Bronchial epithelial cell (primary cell): ENCODE measurements at regions not wholly inside any gene's neighbourhood (a gene's known extent, or its start where the extent isn't known, plus 50 kb on each side); places are given as distances from the start of the nearest gene placed in this dataset.

ENCODE experiments used
- DNase-seq: peaks from one replicate; pipeline ENCODE4 v3.0.0-alpha.2; 2010; ENCODE audit warnings: low read depth
- FAIRE-seq: peaks from 2 replicates; lab custom pipeline; 2011; peaks lifted over from hg19 to GRCh38; lab: Jason Lieb, UNC
- H3K27me3 ChIP-seq: 2 replicates; pipeline ENCODE4 v1.5.1; 2011; ENCODE audit warnings: low read length; ENCODE audit not compliant: control insufficient read depth, insufficient read depth
- H3K36me3 ChIP-seq: 2 replicates; pipeline ENCODE4 v1.5.1; 2011; ENCODE audit warnings: low read length; ENCODE audit not compliant: control insufficient read depth, insufficient read depth
- H3K4me3 ChIP-seq: 2 replicates; pipeline ENCODE4 v1.5.1; 2011; ENCODE audit warnings: mild to moderate bottlenecking, low read depth, low read length, control low read depth
- TF ChIP-seq, protein P1 (sequence below): IDR thresholded peaks from 2 replicates; pipeline ENCODE4 v1.5.1; 2011; ENCODE audit warnings: mild to moderate bottlenecking, moderate library complexity, low read length, control low read depth, inconsistent platforms; ENCODE audit not compliant: insufficient read depth, severe bottlenecking

DNA sequence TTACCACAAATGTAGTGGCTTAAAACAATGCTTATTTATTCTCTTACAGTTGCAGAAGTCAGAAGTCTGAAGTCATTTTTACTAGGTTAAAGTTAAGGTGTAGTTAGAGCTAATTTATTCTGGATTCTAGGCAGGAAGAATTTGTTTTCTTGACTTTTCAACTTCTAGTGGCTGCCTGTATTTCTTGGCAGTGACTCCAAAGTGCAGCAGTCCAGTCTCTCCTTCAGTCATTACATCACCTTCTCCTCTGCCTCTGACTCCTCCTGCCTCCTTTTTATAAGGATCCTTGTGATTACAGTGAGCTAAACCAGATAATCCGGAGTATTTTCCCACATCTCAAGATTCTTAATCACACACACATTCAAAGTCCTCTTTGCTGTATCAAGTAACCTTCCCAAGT, 581.4 kb downstream of the KCNA4 start:
- FAIRE-seq: no peak
- DNase-seq: peak; percentile 2
- TF ChIP-seq, protein P1, sequence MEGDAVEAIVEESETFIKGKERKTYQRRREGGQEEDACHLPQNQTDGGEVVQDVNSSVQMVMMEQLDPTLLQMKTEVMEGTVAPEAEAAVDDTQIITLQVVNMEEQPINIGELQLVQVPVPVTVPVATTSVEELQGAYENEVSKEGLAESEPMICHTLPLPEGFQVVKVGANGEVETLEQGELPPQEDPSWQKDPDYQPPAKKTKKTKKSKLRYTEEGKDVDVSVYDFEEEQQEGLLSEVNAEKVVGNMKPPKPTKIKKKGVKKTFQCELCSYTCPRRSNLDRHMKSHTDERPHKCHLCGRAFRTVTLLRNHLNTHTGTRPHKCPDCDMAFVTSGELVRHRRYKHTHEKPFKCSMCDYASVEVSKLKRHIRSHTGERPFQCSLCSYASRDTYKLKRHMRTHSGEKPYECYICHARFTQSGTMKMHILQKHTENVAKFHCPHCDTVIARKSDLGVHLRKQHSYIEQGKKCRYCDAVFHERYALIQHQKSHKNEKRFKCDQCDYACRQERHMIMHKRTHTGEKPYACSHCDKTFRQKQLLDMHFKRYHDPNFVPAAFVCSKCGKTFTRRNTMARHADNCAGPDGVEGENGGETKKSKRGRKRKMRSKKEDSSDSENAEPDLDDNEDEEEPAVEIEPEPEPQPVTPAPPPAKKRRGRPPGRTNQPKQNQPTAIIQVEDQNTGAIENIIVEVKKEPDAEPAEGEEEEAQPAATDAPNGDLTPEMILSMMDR: no peak
- Histone ChIP-seq H3K36me3 (no peaks in the 10 kb centered on the region), H3K27me3 (no peaks in the 10 kb centered on the region), H3K4me3 (no peak overlapping the region)

DNA sequence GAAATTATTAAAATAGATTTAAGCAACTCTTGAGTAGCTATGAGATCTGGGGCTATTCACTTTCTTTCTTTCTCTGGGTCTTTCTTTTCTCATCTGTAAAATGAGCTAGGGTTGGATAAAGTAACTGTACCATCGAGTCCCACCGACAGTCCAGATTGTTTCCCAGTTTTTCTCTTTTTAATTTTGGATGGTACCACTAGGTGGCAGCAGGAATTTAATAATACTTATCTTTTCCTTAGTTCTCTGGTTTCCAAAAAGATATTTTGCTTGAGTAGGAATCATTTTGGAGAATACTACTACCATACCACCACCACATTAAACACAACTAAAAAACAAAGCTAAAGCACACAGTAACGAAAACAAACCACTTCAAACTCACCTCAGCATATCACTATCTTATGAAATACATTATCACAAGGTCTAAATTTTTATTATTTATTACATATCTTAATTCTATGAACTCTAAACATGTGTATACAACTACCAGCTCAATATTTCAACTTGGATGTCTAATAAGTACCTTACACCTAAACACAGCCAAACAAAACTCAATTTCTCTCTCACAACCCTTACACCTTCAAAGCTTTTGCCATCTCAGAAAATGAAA, 584.0 kb downstream of the KCNA4 start:
- DNase-seq (peak; percentile 14), FAIRE-seq (no peak)
- no peaks in the 10 kb centered on the region for H3K36me3 ChIP-seq
- no peak overlapping the region for H3K4me3 ChIP-seq
- H3K27me3 ChIP-seq: no peaks in the 10 kb centered on the region
- TF ChIP-seq, protein P1: peak; percentile 33

DNA sequence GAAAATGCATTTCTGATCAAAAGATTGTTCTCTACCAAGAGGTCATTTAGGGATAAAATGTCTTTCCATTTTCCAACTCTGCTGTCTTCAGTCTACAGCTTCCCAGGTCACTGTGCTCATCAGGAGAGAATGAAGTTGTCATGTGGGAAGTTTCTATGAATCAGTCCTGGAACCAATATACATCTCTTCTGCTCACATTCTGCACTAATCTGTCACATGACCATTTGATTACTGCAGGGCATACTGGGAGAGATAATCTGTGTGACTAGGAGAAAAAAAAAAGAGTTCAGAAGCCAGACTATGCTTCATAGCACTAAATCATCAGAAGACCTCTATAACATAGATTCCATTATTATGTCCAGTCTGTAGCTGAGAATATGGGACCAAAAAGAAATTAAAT, 611.5 kb downstream of the KCNA4 start:
- H3K27me3 ChIP-seq: no peaks in the 10 kb centered on the region
- DNase-seq (no peak), FAIRE-seq (no peak)
- no peak overlapping the region for H3K4me3 ChIP-seq
- no peaks in the 10 kb centered on the region for H3K36me3 ChIP-seq
- TF ChIP-seq, protein P1: no peak

DNA sequence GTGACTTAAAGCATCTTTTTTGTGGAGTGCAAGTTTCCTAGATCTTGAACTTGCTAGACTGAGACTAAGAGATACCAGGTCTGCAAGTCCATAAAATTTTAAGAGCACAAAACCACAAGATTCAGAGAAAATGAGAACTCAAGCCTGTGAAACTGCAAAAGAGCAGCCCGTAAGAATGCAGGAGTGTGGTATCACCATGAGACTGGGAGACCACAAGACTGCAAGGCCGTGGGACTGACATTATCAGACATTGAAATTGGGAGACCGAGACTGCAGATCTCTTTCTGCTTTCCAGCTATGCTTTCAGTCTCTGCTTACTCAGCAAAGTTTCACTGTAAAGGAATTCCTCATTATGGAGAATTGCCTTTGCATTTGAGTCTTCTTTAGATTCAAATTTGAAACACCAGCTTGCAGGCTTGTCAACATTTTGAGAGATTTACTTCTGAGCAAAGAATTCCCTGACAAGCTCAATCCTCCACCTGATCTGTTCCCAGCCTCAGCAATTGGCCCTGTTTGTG, 621.2 kb downstream of the KCNA4 start:
- DNase-seq: no peak
- TF ChIP-seq, protein P1: no peak
- no peak overlapping the region for H3K4me3 ChIP-seq
- no peaks in the 10 kb centered on the region for H3K36me3 ChIP-seq
- H3K27me3 ChIP-seq: no peaks in the 10 kb centered on the region
- FAIRE-seq: no peak

DNA sequence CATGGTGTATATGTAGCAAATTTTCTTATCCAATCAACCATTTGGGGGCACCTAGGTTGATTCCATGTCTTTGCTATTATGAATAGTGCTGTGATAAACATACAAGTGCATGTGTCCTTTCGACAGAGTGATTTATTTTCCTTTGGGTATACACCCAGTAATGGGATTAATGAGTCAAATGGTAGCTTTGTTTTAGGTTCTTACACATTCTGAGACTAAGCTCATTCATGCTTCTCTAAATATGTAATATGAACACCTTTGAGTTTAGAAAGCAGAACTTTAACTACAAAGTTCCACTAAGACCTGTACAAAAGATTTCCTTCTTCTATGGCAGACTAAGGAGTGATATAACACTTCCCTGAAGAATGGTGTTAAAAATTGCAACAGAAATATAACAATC, 627.0 kb downstream of the KCNA4 start:
- H3K4me3 ChIP-seq: no peak overlapping the region
- FAIRE-seq: no peak
- H3K27me3 ChIP-seq: no peaks in the 10 kb centered on the region
- DNase-seq: no peak
- H3K36me3 ChIP-seq: no peaks in the 10 kb centered on the region
- TF ChIP-seq, protein P1: no peak

DNA sequence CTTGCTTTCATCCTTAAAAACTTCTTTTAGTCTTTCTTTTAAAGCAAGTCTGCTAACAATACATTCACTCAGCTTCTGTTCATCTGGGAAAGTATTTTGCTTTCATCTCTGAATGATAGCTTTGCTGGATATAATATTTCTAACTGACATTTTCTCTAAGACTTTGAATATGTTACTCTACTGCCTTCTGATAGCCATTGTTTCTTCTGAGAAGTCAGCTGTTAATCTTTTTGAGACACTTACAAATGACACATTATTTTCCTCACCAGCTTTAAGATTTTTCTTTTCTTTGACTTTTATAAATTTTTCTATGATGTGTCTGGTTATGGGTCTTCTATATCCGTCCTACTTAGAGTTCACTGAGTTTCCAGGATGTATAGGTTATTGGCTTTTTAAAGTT, 643.1 kb downstream of the KCNA4 start:
- DNase-seq: no peak
- TF ChIP-seq, protein P1: no peak
- FAIRE-seq: no peak
- Histone ChIP-seq H3K27me3 (no peaks in the 10 kb centered on the region), H3K4me3 (no peak overlapping the region), H3K36me3 (no peaks in the 10 kb centered on the region)
